ENCODE measurements at regions not wholly inside any gene's neighbourhood (a gene's known extent, or its start where the extent isn't known, plus 50 kb on each side); places are given as distances from the start of the nearest gene placed in this dataset.
"Not testable (repeated sequence)": the region's sequence is repeated elsewhere in the genome, so short reads cannot be mapped to it uniquely, and the experiment has no call there.

GRCh38 chr1:105626276-105626987 lies 1430.0 kb upstream of the PRMT6 start:
- no peak for DNase-seq (ENCODE audit: low read depth)

- not testable (repeated sequence) for DNase-seq (ENCODE audit: low read depth)
Measured at GRCh38 chr1:105631153-105631744, 1425.2 kb upstream of the PRMT6 start.

GRCh38 chr1:105632342-105633196 lies 1423.9 kb upstream of the PRMT6 start:
- DNase-seq (ENCODE audit: low read depth), result no peak

GRCh38 chr1:105636052-105636451 lies 1420.4 kb upstream of the PRMT6 start:
- no peak for DNase-seq (ENCODE audit: low read depth)

GRCh38 chr1:105641407-105641806 lies 1415.1 kb upstream of the PRMT6 start:
- no peak for DNase-seq (ENCODE audit: low read depth)

GRCh38 chr1:105652109-105652508 lies 1404.4 kb upstream of the PRMT6 start:
- DNase-seq (ENCODE audit: low read depth), result no peak

GRCh38 chr1:105655032-105655431 lies 1401.4 kb upstream of the PRMT6 start:
- DNase-seq (ENCODE audit: low read depth), result no peak

GRCh38 chr1:105664495-105664894 lies 1392.0 kb upstream of the PRMT6 start:
- no peak for DNase-seq (ENCODE audit: low read depth)

GRCh38 chr1:105678334-105678733 lies 1378.1 kb upstream of the PRMT6 start:
- DNase-seq (ENCODE audit: low read depth), result no peak

GRCh38 chr1:105684714-105685113 lies 1371.8 kb upstream of the PRMT6 start:
- DNase-seq (ENCODE audit: low read depth), result no peak

- no peak for DNase-seq (ENCODE audit: low read depth)
Measured at GRCh38 chr1:105686026-105686425, 1370.4 kb upstream of the PRMT6 start.

- DNase-seq (ENCODE audit: low read depth), result no peak
Measured at GRCh38 chr1:105686874-105687690, 1369.4 kb upstream of the PRMT6 start.

- no peak for DNase-seq (ENCODE audit: low read depth)
Measured at GRCh38 chr1:105700723-105701122, 1355.8 kb upstream of the PRMT6 start.

- DNase-seq (ENCODE audit: low read depth), result no peak
Measured at GRCh38 chr1:105724286-105724685, 1332.2 kb upstream of the PRMT6 start.

GRCh38 chr1:105730701-105731100 lies 1325.8 kb upstream of the PRMT6 start:
- no peak for DNase-seq (ENCODE audit: low read depth)

GRCh38 chr1:105736349-105736748 lies 1320.1 kb upstream of the PRMT6 start:
- DNase-seq (ENCODE audit: low read depth), result no peak

GRCh38 chr1:105779727-105780126 lies 1276.7 kb upstream of the PRMT6 start:
- DNase-seq (ENCODE audit: low read depth), result no peak

- no peak for DNase-seq (ENCODE audit: low read depth)
Measured at GRCh38 chr1:105785021-105785420, 1271.5 kb upstream of the PRMT6 start.

- DNase-seq (ENCODE audit: low read depth), result no peak
Measured at GRCh38 chr1:105793536-105794146, 1262.8 kb upstream of the PRMT6 start.

- DNase-seq (ENCODE audit: low read depth), result no peak
Measured at GRCh38 chr1:105795741-105796140, 1260.7 kb upstream of the PRMT6 start.

GRCh38 chr1:105830571-105831146 lies 1225.8 kb upstream of the PRMT6 start:
- DNase-seq (ENCODE audit: low read depth), result no peak
